HG03469 (cell line): ENCODE measurements at regions not wholly inside any gene's neighbourhood (a gene's known extent, or its start where the extent isn't known, plus 50 kb on each side); places are given as distances from the start of the nearest gene placed in this dataset.

Experiments
- ATAC-seq: cut with Tn5 transposase; IDR thresholded peaks from one replicate; pipeline ENCODE4 v1.9.1; 2021; ENCODE audit warnings: mild to moderate bottlenecking, moderate library complexity, moderate number of reproducible peaks; ENCODE audit not compliant: unreplicated experiment

DNA sequence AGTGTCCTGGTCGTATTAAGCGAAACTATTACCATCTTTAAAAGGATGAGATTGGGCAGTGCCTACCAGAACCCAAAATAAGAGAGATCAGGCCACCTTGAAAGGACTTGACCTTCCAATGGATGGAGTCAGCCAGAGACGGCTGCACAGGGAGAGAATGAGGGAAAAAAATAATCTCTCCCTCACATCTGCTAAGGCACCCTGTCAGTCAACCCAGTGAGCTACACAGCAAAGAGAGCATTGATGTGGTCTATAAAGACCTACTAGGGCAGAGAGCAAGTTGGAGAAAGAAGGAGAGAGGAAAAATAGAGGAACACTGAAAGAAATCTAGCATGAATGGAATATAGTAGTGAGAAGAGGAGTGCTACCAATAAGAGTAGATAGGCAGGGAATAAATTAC, 68.0 kb upstream of the FTMT start:
- no peak for ATAC-seq

DNA sequence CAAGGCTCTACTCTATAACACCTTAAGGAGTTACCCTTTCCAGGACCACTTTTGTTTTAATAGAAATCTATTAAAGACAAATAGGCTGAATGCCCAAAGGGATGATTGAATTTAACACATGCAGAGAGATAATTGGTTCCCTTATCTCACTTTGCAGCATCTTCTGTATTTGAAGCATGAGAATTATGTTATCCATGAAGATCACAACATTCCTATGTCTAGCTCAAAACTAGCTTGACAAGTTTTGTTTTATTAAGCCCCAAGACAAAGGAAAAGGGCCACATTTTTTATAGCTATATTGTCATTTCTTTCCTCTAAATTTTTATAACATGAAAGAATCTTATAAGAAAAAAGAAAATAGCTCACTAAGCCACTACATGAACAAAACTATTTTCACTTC, 57.9 kb upstream of the FTMT start:
- ATAC-seq = no peak

DNA sequence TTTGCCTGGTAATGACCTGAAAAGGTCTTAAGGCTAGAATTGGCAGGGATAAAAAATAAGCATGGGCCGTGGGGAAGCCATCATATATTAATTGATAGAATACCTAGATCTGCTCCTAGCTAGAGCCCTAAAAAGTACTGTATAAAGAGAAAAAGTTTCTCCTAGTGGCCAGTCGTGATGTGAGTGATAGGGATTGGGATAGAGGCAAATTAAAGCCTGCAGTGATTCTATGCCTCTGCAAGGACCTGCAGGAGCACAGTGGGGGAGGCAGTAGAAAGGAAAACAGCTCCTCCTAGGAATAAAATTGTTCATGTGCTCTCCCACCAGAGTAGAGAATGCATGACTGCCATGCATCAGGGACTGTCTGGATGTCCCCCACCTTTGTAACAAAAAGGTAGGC, 56.2 kb upstream of the FTMT start:
- no peak for ATAC-seq

DNA sequence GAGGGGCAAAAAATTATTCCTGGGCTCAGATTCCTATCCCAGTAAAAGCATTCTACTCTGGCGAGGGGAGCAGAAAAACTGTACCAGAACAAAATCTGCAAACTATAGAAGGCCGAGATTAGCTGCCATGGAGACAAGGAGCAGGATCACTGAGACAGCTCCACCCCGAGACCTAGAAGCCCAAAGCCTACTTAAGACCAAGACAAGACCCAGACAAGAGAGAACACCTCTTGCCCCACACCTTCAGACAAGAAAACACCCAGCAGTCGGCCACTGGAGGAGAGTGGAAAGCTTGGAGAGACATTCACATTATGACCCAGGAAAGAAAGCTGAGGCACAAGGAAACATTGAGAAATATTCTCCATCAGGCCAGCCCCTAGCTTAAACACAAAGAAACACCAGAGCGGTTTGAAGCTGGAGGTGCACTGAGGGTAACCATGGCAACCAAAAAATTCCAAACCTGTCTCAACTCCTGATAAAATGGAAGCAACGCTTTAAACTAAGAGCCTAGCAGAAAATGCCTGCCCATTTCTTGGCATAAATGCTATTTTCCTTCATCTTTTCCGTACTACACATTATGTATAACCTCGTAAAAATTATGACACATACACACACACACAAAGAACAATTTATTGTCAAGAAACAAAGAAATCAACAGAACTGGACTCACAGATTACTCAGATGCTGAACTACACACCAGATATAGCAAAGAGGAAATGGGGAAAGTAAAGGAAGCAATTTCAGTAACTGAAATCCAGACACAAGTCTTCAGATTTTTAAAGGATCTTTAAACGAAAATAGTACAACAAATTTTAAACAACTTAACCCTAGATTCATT, 53.8 kb upstream of the FTMT start:
- no peak for ATAC-seq
